GM12878 (cell line): ENCODE measurements at regions not wholly inside any gene's neighbourhood (a gene's known extent, or its start where the extent isn't known, plus 50 kb on each side); places are given as distances from the start of the nearest gene placed in this dataset.

Experiments used
- ATAC-seq: fragments of 200-7000 bp; cut with Tn5 transposase; 3 replicates; pipeline ENCODE4 v1.9.1; 2020; ENCODE audit warnings: mild to moderate bottlenecking, moderate library complexity
- BruUV-seq: library from RNA; stranded (reverse); fragments of 400-500 nt; replicated peaks from 2 replicates; lab custom pipeline; 2021; lab: Mats Ljungman, UMichigan
- CTCF ChIA-PET: fragments of 300-600 bp; sonication (Branson Sonifier 250); formaldehyde crosslinking; extraction: SDS; loops from one replicate; lab custom pipeline; 2021; ENCODE audit warnings: inconsistent platforms; lab: Yijun Ruan, JAX
- POLR2A ChIA-PET: fragments of 350-600 bp; formaldehyde crosslinking; extraction: SDS; loops from one replicate; lab custom pipeline; 2021; ENCODE audit warnings: inconsistent platforms; lab: Charles Lee
- RAD21 ChIA-PET: fragments of 300-600 bp; sonication (Branson Sonifier 250); formaldehyde crosslinking; loops from one replicate; lab custom pipeline; 2023; ENCODE audit warnings: antibody characterized with exemption; ENCODE audit not compliant: unreplicated experiment; lab: Charles Lee
- SMC1A ChIA-PET: fragments of 300-600 bp; sonication (Branson Sonifier 250); formaldehyde crosslinking; loops from one replicate; lab custom pipeline; 2023; ENCODE audit not compliant: unreplicated experiment, uncharacterized antibody; lab: Charles Lee
- DNase-seq: peaks from one replicate; pipeline ENCODE4 v3.0.0-alpha.2; 2011; ENCODE audit warnings: low read depth, low spot score
- FAIRE-seq: peaks from 3 replicates; lab custom pipeline; 2011; peaks lifted over from hg19 to GRCh38; lab: Jason Lieb, UNC
- H2AFZ ChIP-seq: 2 replicates; pipeline ENCODE4 v1.6.0; 2011; ENCODE audit warnings: low read depth, low read length, control low read depth; ENCODE audit not compliant: control insufficient read depth
- H3K27ac ChIP-seq: 2 replicates; pipeline ENCODE4 v1.5.1; 2011; ENCODE audit warnings: control low read depth; ENCODE audit not compliant: control insufficient read depth, insufficient read depth
- H3K27me3 ChIP-seq, 2 experiments: replicated peaks in 1 of 2; 2 replicates each; pipeline versions ENCODE4 v1.6.0 to v1.6.1; 2011; ENCODE audit warnings: low read length in 1 of 2; ENCODE audit not compliant: control insufficient read depth in 2 of 2, insufficient read depth in 2 of 2
- H3K36me3 ChIP-seq, 2 experiments: 2 replicates each; pipeline ENCODE4 v1.5.1; 2011; ENCODE audit warnings: low read length in 1 of 2; ENCODE audit not compliant: control insufficient read depth in 2 of 2, insufficient read depth in 2 of 2
- H3K4me1 ChIP-seq: 2 replicates; pipeline ENCODE4 v1.6.1; 2011; ENCODE audit warnings: mild to moderate bottlenecking, low read length, moderate library complexity, mixed read lengths; ENCODE audit not compliant: control insufficient read depth, insufficient read depth
- H3K4me2 ChIP-seq: 2 replicates; pipeline ENCODE4 v1.6.0; 2011; ENCODE audit warnings: control low read depth; ENCODE audit not compliant: control insufficient read depth, insufficient read depth
- H3K4me3 ChIP-seq: fragments of 200-600 bp; sonication (generic); 2 replicates; pipeline ENCODE4 v1.5.1; 2016
- H3K79me2 ChIP-seq: 2 replicates; pipeline ENCODE4 v1.6.0; 2011; ENCODE audit warnings: low read length; ENCODE audit not compliant: control insufficient read depth, insufficient read depth
- H3K9ac ChIP-seq: 2 replicates; pipeline ENCODE4 v1.8.0; 2011; ENCODE audit warnings: low read length, control low read depth, mixed read lengths; ENCODE audit not compliant: control insufficient read depth, insufficient read depth
- H3K9me3 ChIP-seq: replicated peaks from 3 replicates; pipeline ENCODE4 v1.5.1; 2011; ENCODE audit warnings: mild to moderate bottlenecking, low read length; ENCODE audit not compliant: control insufficient read depth, insufficient read depth
- H4K20me1 ChIP-seq: 2 replicates; pipeline ENCODE4 v1.6.0; 2011; ENCODE audit not compliant: control insufficient read depth, insufficient read depth
- BRCA1 ChIP-seq: IDR thresholded peaks from 2 replicates; pipeline ENCODE4 v1.6.1; 2011; ENCODE audit warnings: low read depth, low read length, improper control_type of control experiment
- FOXM1 ChIP-seq: IDR thresholded peaks from 2 replicates; pipeline ENCODE4 v1.6.1; 2012; ENCODE audit warnings: low read depth, mild to moderate bottlenecking, inconsistent platforms, low read length, moderate library complexity
- HDAC2 ChIP-seq: fragments of 200-600 bp; sonication (generic); IDR thresholded peaks from 2 replicates; pipeline ENCODE4 v1.6.1; 2017
- NFIC ChIP-seq: IDR thresholded peaks from 2 replicates; pipeline ENCODE4 v1.6.1; 2012; ENCODE audit warnings: low read depth, mild to moderate bottlenecking, inconsistent platforms, low read length, moderate library complexity
- RAD51 ChIP-seq: fragments of 450-650 bp; IDR thresholded peaks from 2 replicates; pipeline ENCODE4 v1.6.1; 2016; ENCODE audit warnings: moderate library complexity, mild to moderate bottlenecking, inconsistent platforms
- SMAD5 ChIP-seq: IDR thresholded peaks from 2 replicates; pipeline ENCODE4 v1.6.1; 2016; ENCODE audit warnings: antibody characterized with exemption, low read depth
- SUZ12 ChIP-seq: fragments of 200-600 bp; sonication (generic); IDR thresholded peaks from one replicate; pipeline ENCODE4 v1.6.1; 2018; ENCODE audit warnings: antibody characterized with exemption, mild to moderate bottlenecking; ENCODE audit not compliant: unreplicated experiment
- ZBTB40 ChIP-seq: fragments of 450-650 bp; IDR thresholded peaks from 2 replicates; pipeline ENCODE4 v1.6.1; 2016; ENCODE audit warnings: mild to moderate bottlenecking, moderate library complexity, borderline replicate concordance
- ZNF592 ChIP-seq: fragments of 450-650 bp; IDR thresholded peaks from 2 replicates; pipeline ENCODE4 v1.6.1; 2017; ENCODE audit warnings: mild to moderate bottlenecking, moderate library complexity
- WGBS: methylation state at CpG from one replicate; pipeline ENCODE4 v1.1.6; 2016; ENCODE audit warnings: low lambda C conversion rate; ENCODE audit not compliant: insufficient replicate concordance, insufficient coverage; ENCODE audit errors: missing lambda C conversion rate; 5-methylcytosine and 5-hydroxymethylcytosine counted together
- in situ Hi-C: fragments of 300-500 bp; cut with MboI; formaldehyde crosslinking; loops from 9 replicates; pipeline ENCODE4 v1.14.3; 2018; ENCODE audit warnings: mixed read lengths
- intact Hi-C: fragments of 100-400 bp; cut with micrococcal nuclease; formaldehyde crosslinking; loops from one replicate; pipeline ENCODE4 v1.14.2; 2022; ENCODE audit not compliant: unreplicated experiment

- no peak overlapping the region for H2AFZ ChIP-seq
- no peak for TF ChIP-seq RAD51
- TF ChIP-seq, all 136 proteins: peak for 0
- ChIA-PET RAD21 (no interaction called here), SMC1A (no interaction called here), POLR2A (no interaction called here), CTCF (no interaction called here)
- DNase-seq (no peak), ATAC-seq (no peak), FAIRE-seq (no peak)
- no peaks in the 10 kb centered on the region for H3K79me2 ChIP-seq
- H3K36me3 ChIP-seq: no peaks in the 10 kb centered on the region
- in situ Hi-C loops: no loop called here
- H3K27ac ChIP-seq: no peak overlapping the region
- WGBS: 20% methylated on average over 4 of the region's 4 CpGs
- BruUV-seq: no TSS peak
- H4K20me1 ChIP-seq: no peaks in the 10 kb centered on the region
- H3K4me1 ChIP-seq: no peaks in the 10 kb centered on the region
- H3K4me3 ChIP-seq: no peak overlapping the region
- intact Hi-C loops: no loop called here
- H3K9me3 ChIP-seq: no peaks in the 10 kb centered on the region
- no peak overlapping the region for H3K9ac ChIP-seq
- no peak overlapping the region for H3K4me2 ChIP-seq
- H3K27me3 ChIP-seq: no peaks in the 10 kb centered on the region
These were observed 764.1 kb downstream of the TDRD15 start for GRCh38 chr2:21887881-21888280.

GRCh38 chr2:21890041-21890440, 766.3 kb downstream of the TDRD15 start:
- no peaks in the 10 kb centered on the region for H4K20me1 ChIP-seq
- SMC1A ChIA-PET: interaction anchor here (0.6 kb wide), 1 partner anchor 565 kb away, joined by 3 read pairs; no protein-coding TSS in a partner anchor
- in situ Hi-C loops: no loop called here
- no peaks in the 10 kb centered on the region for H3K9me3 ChIP-seq
- no peak for DNase-seq
- TF ChIP-seq BRCA1 (no peak), ZBTB40 (no peak), SUZ12 (no peak), HDAC2 (no peak), FOXM1 (no peak), SMAD5 (no peak), NFIC (no peak), ZNF592 (no peak)
- no peak overlapping the region for H3K9ac ChIP-seq
- no peak overlapping the region for H3K27ac ChIP-seq
- H3K4me1 ChIP-seq: no peaks in the 10 kb centered on the region
- no TSS peak for BruUV-seq
- intact Hi-C loops: no loop called here
- 22% methylated on average over 7 of the region's 7 CpGs for WGBS
- no peak overlapping the region for H2AFZ ChIP-seq
- no peak overlapping the region for H3K4me3 ChIP-seq
- no peak for FAIRE-seq
- H3K27me3 ChIP-seq: no peaks in the 10 kb centered on the region
- ATAC-seq: no peak
- no peaks in the 10 kb centered on the region for H3K36me3 ChIP-seq
- H3K4me2 ChIP-seq: no peak overlapping the region
- CTCF ChIA-PET: no interaction called here
- RAD21 ChIA-PET: no interaction called here
- POLR2A ChIA-PET: no interaction called here
- no peaks in the 10 kb centered on the region for H3K79me2 ChIP-seq
